ENCODE measurements at regions not wholly inside any gene's neighbourhood (a gene's known extent, or its start where the extent isn't known, plus 50 kb on each side); places are given as distances from the start of the nearest gene placed in this dataset.

- CTCF ChIA-PET (ENCODE audit: low intra/inter-chr PET ratio): no interaction called here
- no peak overlapping the region for H3K4me3 ChIP-seq
- no peaks in the 10 kb centered on the region for H3K79me2 ChIP-seq (ENCODE audit: control insufficient read depth, insufficient read depth, low read length)
- no peak overlapping the region for H3K27ac ChIP-seq (ENCODE audit: extremely low read depth, low read depth, low read length)
- TF ChIP-seq PURB (CRISPR knock-in tag; IDR thresholded peaks at IDR 0.05; ENCODE audit: low read depth): no peak
- TF ChIP-seq ZNF436 (CRISPR knock-in tag; IDR thresholded peaks at IDR 0.05): no peak
- no peak for TF ChIP-seq SNRNP70 (optimal IDR thresholded peaks at IDR 0.05; ENCODE audit: low read depth, low read length)
- no peak for TF ChIP-seq U2AF2 (optimal IDR thresholded peaks at IDR 0.05; ENCODE audit: low read depth, low read length)
- no peak for TF ChIP-seq RERE (CRISPR knock-in tag; IDR thresholded peaks at IDR 0.05; ENCODE audit: borderline replicate concordance)
- H3K4me1 ChIP-seq (replicated peaks in 1 of 2; ENCODE audit: control insufficient read depth in 2 of 2, insufficient read depth in 2 of 2, low read length in 2 of 2): no peaks in the 10 kb centered on the region
- no peak overlapping the region for H2AFZ ChIP-seq (ENCODE audit: low read depth, low read length)
- no peaks in the 10 kb centered on the region for H3K36me3 ChIP-seq (ENCODE audit: control insufficient read depth, insufficient read depth, low read length)
- intact Hi-C loops (cut with micrococcal nuclease): no loop called here
- no peak overlapping the region for H3K4me2 ChIP-seq (ENCODE audit: insufficient read depth, low read length)
- BruUV-seq (replicated peaks): no TSS peak
- ATAC-seq (no peak), DNase-seq (ENCODE audit: extremely low read depth in 1 of 4, low spot score in 3 of 4) (no peak), FAIRE-seq (no peak)
- in situ Hi-C loops (cut with MboI): no loop called here
- H4K20me1 ChIP-seq (replicated peaks; ENCODE audit: control insufficient read depth, insufficient read depth, low read length): no peaks in the 10 kb centered on the region
- WGBS (ENCODE audit: insufficient coverage, low coverage, missing lambda C conversion rate): 11% methylated on average over 8 of the region's 8 CpGs
- H3K9me1 ChIP-seq (ENCODE audit: control insufficient read depth, insufficient read depth, low read length): no peaks in the 10 kb centered on the region
- no peak overlapping the region for H3K9ac ChIP-seq (ENCODE audit: insufficient read depth in 1 of 2, low read depth in 2 of 2, low read length in 2 of 2)
- POLR2A ChIA-PET: no interaction called here
- H3K9me3 ChIP-seq (replicated peaks; ENCODE audit: control insufficient read depth, insufficient read depth, low read depth, low read length): no peaks in the 10 kb centered on the region
- H3K27me3 ChIP-seq (ENCODE audit: control insufficient read depth in 2 of 2, insufficient read depth in 2 of 2, low read length in 2 of 2): no peaks in the 10 kb centered on the region
These were observed 305.7 kb upstream of the NRIP1 start for GRCh38 chr21:15370462-15370975.
